Keratinocyte (primary cell): ENCODE measurements at regions not wholly inside any gene's neighbourhood (a gene's known extent, or its start where the extent isn't known, plus 50 kb on each side); places are given as distances from the start of the nearest gene placed in this dataset.

Experiments used
- DNase-seq: peaks from one replicate; pipeline ENCODE4 v3.0.0-alpha.2; 2011; ENCODE audit warnings: low read depth, missing footprints, low spot score
- FAIRE-seq: peaks from 2 replicates; lab custom pipeline; 2011; peaks lifted over from hg19 to GRCh38; lab: Jason Lieb, UNC
- H2AFZ ChIP-seq: 2 replicates; pipeline ENCODE4 v1.6.0; 2012; ENCODE audit warnings: low read length, control low read depth, inconsistent platforms; ENCODE audit not compliant: control insufficient read depth
- H3K27ac ChIP-seq: 2 replicates; pipeline ENCODE4 v1.5.1; 2011; ENCODE audit warnings: low read length; ENCODE audit not compliant: control insufficient read depth, insufficient read depth
- H3K27me3 ChIP-seq: 3 replicates; pipeline ENCODE4 v1.6.0; 2011; ENCODE audit warnings: low read length; ENCODE audit not compliant: control insufficient read depth, insufficient read depth; ENCODE audit errors: extremely low read depth
- H3K36me3 ChIP-seq, 2 experiments: 2 replicates in 1 of 2; 3 replicates in 1 of 2; pipeline ENCODE4 v1.5.1; 2011; ENCODE audit warnings: low read length in 2 of 2, mild to moderate bottlenecking in 1 of 2; ENCODE audit not compliant: control insufficient read depth in 2 of 2, insufficient read depth in 2 of 2; ENCODE audit errors: extremely low read depth in 1 of 2
- H3K4me1 ChIP-seq: 3 replicates; pipeline ENCODE4 v1.5.1; 2011; ENCODE audit warnings: low read length; ENCODE audit not compliant: control insufficient read depth, insufficient read depth; ENCODE audit errors: extremely low read depth
- H3K4me2 ChIP-seq: 3 replicates; pipeline ENCODE4 v1.6.0; 2011; ENCODE audit warnings: low read depth, low read length; ENCODE audit not compliant: control insufficient read depth, insufficient read depth; ENCODE audit errors: extremely low read depth
- H3K4me3 ChIP-seq, 3 experiments: fragments of 200-600 bp in 1 of 3; sonication (generic) in 1 of 3; 2 replicates in 2 of 3; 3 replicates in 1 of 3; pipeline ENCODE4 v1.5.1; 2011 to 2016; ENCODE audit warnings: low read length in 3 of 3, mild to moderate bottlenecking in 3 of 3, control low read depth in 2 of 3, inconsistent platforms in 1 of 3, low read depth in 1 of 3, mixed read lengths in 1 of 3, mixed run types in 1 of 3, moderate library complexity in 1 of 3; ENCODE audit not compliant: control insufficient read depth in 2 of 3, insufficient read depth in 2 of 3; ENCODE audit errors: extremely low read depth in 1 of 3
- H3K79me2 ChIP-seq: 2 replicates; pipeline ENCODE4 v1.6.0; 2012; ENCODE audit warnings: low read length; ENCODE audit not compliant: control insufficient read depth, insufficient read depth
- H3K9ac ChIP-seq: 3 replicates; pipeline ENCODE4 v1.6.0; 2011; ENCODE audit warnings: low read length; ENCODE audit not compliant: control insufficient read depth, insufficient read depth; ENCODE audit errors: extremely low read depth
- H3K9me1 ChIP-seq: 3 replicates; pipeline ENCODE4 v1.6.0; 2011; ENCODE audit warnings: low read length; ENCODE audit not compliant: control insufficient read depth, insufficient read depth; ENCODE audit errors: extremely low read depth
- H3K9me3 ChIP-seq: 2 replicates; pipeline ENCODE4 v1.5.1; 2012; ENCODE audit warnings: low read depth, low read length; ENCODE audit not compliant: control insufficient read depth
- H4K20me1 ChIP-seq: 3 replicates; pipeline ENCODE4 v1.6.0; 2011; ENCODE audit warnings: low read length; ENCODE audit not compliant: control insufficient read depth, insufficient read depth; ENCODE audit errors: extremely low read depth
- CTCF ChIP-seq, 3 experiments: IDR thresholded peaks in 1 of 3; conservative IDR thresholded peaks in 1 of 3; optimal IDR thresholded peaks in 1 of 3; 2 replicates in 2 of 3; 3 replicates in 1 of 3; pipeline versions ENCODE3 to v1.5.1; 2011; ENCODE audit warnings: low read length in 3 of 3, mild to moderate bottlenecking in 3 of 3, moderate library complexity in 2 of 3, control low read depth in 1 of 3, inconsistent platforms in 1 of 3; ENCODE audit not compliant: insufficient read depth in 2 of 3; ENCODE audit errors: extremely low read depth in 1 of 3
- EZH2 ChIP-seq: IDR thresholded peaks from one replicate; pipeline ENCODE4 v1.6.1; 2012; ENCODE audit warnings: inconsistent platforms, mild to moderate bottlenecking, low read length, moderate library complexity
- dilution Hi-C: fragments of 300-500 bp; cut with MboI; formaldehyde crosslinking; loops from one replicate; pipeline ENCODE4 v1.7.0; 2020; ENCODE audit warnings: low sequenced_read_pairs; ENCODE audit not compliant: extremely low pct_ligation_motif_present

DNA sequence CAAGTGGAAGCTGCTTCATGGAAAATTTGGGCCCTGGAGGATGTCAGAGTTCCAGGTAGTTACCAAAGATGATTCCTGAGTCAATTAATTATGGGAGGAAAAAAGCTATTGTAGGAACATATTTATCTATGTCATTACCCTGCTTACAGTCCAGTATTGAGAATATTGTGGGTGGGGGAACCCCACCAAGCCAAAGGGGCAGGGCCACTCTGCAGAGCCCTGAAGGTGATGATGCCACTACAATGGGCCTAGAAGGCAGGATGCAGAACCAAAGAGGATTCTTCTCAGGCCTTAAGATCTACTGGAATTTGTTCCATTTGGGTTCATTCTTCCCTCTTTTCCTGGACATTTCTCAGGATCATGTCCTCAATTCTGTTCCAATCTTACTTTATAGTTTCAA lies 375.2 kb upstream of the MARCKS start:
- dilution Hi-C loops: no loop called here
- FAIRE-seq: no peak
- TF ChIP-seq CTCF (optimal IDR thresholded peaks at IDR 0.05 in 1 of 3, IDR thresholded peaks at IDR 0.05 in 1 of 3, conservative IDR thresholded peaks at IDR 0.05 in 1 of 3; ENCODE audit: extremely low read depth in 1 of 3, insufficient read depth in 2 of 3, low read length in 3 of 3) (no peak), EZH2 (no peak)

GRCh38 chr6:113482771-113483170 lies 374.4 kb upstream of the MARCKS start:
- Histone ChIP-seq H3K9ac (no peak overlapping the region), H3K4me1 (no peaks in the 10 kb centered on the region), H3K9me1 (no peaks in the 10 kb centered on the region), H3K27ac (no peak overlapping the region), H3K36me3 (no peaks in the 10 kb centered on the region), H4K20me1 (no peaks in the 10 kb centered on the region), H3K79me2 (no peaks in the 10 kb centered on the region), H3K9me3 (no peaks in the 10 kb centered on the region), H3K4me3 (no peak overlapping the region), H3K27me3 (no peaks in the 10 kb centered on the region), H2AFZ (no peak overlapping the region), H3K4me2 (no peak overlapping the region)
- FAIRE-seq (no peak), DNase-seq (no peak)
- no peak for TF ChIP-seq EZH2
- dilution Hi-C loops: no loop called here

More for the DNA sequence above, 375.2 kb upstream of the MARCKS start:
- no peaks in the 10 kb centered on the region for H3K9me1 ChIP-seq
- H3K36me3 ChIP-seq: no peaks in the 10 kb centered on the region
- H4K20me1 ChIP-seq: no peaks in the 10 kb centered on the region
- no peak for DNase-seq
- no peak overlapping the region for H3K4me2 ChIP-seq
- no peaks in the 10 kb centered on the region for H3K79me2 ChIP-seq
- no peak overlapping the region for H3K4me3 ChIP-seq
- no peak overlapping the region for H3K9ac ChIP-seq
- H3K9me3 ChIP-seq: no peaks in the 10 kb centered on the region
- H3K27ac ChIP-seq: no peak overlapping the region
- H3K4me1 ChIP-seq: no peaks in the 10 kb centered on the region
- H3K27me3 ChIP-seq: no peaks in the 10 kb centered on the region
- no peak overlapping the region for H2AFZ ChIP-seq

DNA sequence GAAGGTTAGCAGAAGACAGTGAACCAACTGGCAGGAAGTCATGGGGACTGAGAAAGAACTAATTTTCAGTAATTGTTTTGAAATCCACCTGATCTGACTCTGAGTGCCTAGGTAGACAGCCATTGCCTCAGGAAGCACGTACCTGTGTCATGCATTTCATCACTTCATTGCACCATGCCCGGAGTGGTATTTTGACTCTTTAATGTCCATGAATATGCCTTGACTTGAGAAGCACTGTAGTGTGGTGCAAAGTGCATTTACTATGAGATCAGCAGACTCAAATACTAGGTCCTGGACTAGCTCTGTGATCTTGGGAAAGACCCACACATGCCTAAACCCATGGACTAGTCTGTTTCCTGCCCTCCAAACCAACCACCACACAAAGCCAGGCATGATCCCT lies 370.9 kb upstream of the MARCKS start:
- Histone ChIP-seq H3K9me3 (no peaks in the 10 kb centered on the region), H3K27ac (no peak overlapping the region), H2AFZ (no peak overlapping the region), H3K4me3 (no peak overlapping the region), H3K79me2 (no peaks in the 10 kb centered on the region), H3K4me1 (no peaks in the 10 kb centered on the region), H3K9ac (no peak overlapping the region), H3K9me1 (no peaks in the 10 kb centered on the region), H3K4me2 (no peak overlapping the region), H3K27me3 (no peaks in the 10 kb centered on the region), H4K20me1 (no peaks in the 10 kb centered on the region), H3K36me3 (no peaks in the 10 kb centered on the region)
- no peak for DNase-seq
- TF ChIP-seq CTCF (optimal IDR thresholded peaks at IDR 0.05 in 1 of 3, IDR thresholded peaks at IDR 0.05 in 1 of 3, conservative IDR thresholded peaks at IDR 0.05 in 1 of 3; ENCODE audit: extremely low read depth in 1 of 3, insufficient read depth in 2 of 3, low read length in 3 of 3) (no peak), EZH2 (no peak)
- dilution Hi-C loops: no loop called here
- no peak for FAIRE-seq
